K562 (cell line): ENCODE measurements at regions not wholly inside any gene's neighbourhood (a gene's known extent, or its start where the extent isn't known, plus 50 kb on each side); places are given as distances from the start of the nearest gene placed in this dataset.

ENCODE experiments used
- CTCF ChIP-seq, 3 experiments: IDR thresholded peaks in 2 of 3; conservative IDR thresholded peaks in 1 of 3; 2 replicates each; pipeline ENCODE4 v1.5.1; 2011 to 2012; ENCODE audit warnings: low read length in 3 of 3, mild to moderate bottlenecking in 3 of 3, control low read depth in 2 of 3, improper control_type of control experiment in 1 of 3, inconsistent platforms in 1 of 3, low read depth in 1 of 3, mixed read lengths in 1 of 3, moderate library complexity in 1 of 3; ENCODE audit not compliant: insufficient read depth in 2 of 3
- HOMEZ ChIP-seq: fragments of 250-450 bp; sonication (Bioruptor Pico); IDR thresholded peaks from 2 replicates; pipeline ENCODE4 v1.4.0; 2020; ENCODE audit warnings: mild to moderate bottlenecking, moderate library complexity
- NFIC ChIP-seq: fragments of 450-650 bp; IDR thresholded peaks from 2 replicates; pipeline ENCODE4 v1.6.1; 2017; ENCODE audit warnings: mild to moderate bottlenecking, inconsistent platforms
- RFX5 ChIP-seq: IDR thresholded peaks from 2 replicates; pipeline ENCODE4 v1.6.1; 2011; ENCODE audit warnings: low read depth, mild to moderate bottlenecking, improper control_type of control experiment, low read length
- SMC3 ChIP-seq: conservative IDR thresholded peaks from 2 replicates; pipeline ENCODE4 v1.6.1; 2011; ENCODE audit warnings: low read depth, low read length, improper control_type of control experiment; ENCODE audit not compliant: insufficient read depth
- ZKSCAN8 ChIP-seq: fragments of 200-800 bp; sonication (Bioruptor generic); IDR thresholded peaks from 2 replicates; pipeline ENCODE4 v1.6.1; 2016; ENCODE audit warnings: missing genetic modification characterization, missing compliant biosample characterization
- ZNF239 ChIP-seq: fragments of 250-450 bp; sonication (Bioruptor Pico); IDR thresholded peaks from 2 replicates; pipeline ENCODE4 v1.4.0; 2020; ENCODE audit warnings: mild to moderate bottlenecking

DNA sequence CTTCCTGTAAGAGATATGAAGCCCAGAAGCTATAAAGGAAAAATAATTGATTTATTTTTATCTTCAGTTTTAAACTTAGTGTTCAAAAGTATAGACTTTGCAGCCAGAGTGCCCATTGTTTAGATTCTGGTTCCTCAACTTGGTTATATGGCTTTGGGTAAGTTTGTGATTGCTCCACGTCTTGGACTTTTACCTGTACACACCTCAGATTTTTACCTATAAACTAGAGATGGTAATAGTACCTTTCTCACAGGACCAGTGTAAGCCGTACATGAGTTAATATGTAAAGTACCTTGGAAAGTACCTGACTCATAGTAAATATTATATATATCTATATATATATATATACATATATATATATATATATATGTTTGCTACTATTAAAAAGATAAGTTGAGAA lies 283.8 kb downstream of the RAP2B start:
- no peak for TF ChIP-seq RFX5
- TF ChIP-seq SMC3: no peak
- TF ChIP-seq ZNF239: no peak
- no peak for TF ChIP-seq NFIC
- no peak for TF ChIP-seq HOMEZ
- TF ChIP-seq CTCF (IDR thresholded peaks at IDR 0.05 in 2 of 3, conservative IDR thresholded peaks at IDR 0.05 in 1 of 3; ENCODE audit: insufficient read depth in 2 of 3, low read depth in 1 of 3, low read length in 3 of 3): no peak
- TF ChIP-seq ZKSCAN8 (CRISPR knock-in tag): no peak
